IPS-18c (cell line): ENCODE measurements at regions not wholly inside any gene's neighbourhood (a gene's known extent, or its start where the extent isn't known, plus 50 kb on each side); places are given as distances from the start of the nearest gene placed in this dataset.

Experiments used
- H3K4me3 ChIP-seq: 2 replicates; pipeline ENCODE4 v1.7.0; 2013; ENCODE audit warnings: low read depth, mild to moderate bottlenecking, low read length, moderate library complexity; ENCODE audit not compliant: insufficient read depth
- H3K9me3 ChIP-seq: one replicate; pipeline ENCODE4 v1.6.1; 2013; ENCODE audit warnings: mild to moderate bottlenecking, low read length, moderate library complexity; ENCODE audit not compliant: control insufficient read depth, insufficient read depth

GRCh38 chr18:38010971-38011857, 445.6 kb upstream of the CELF4 start:
- no peaks in the 10 kb centered on the region for H3K9me3 ChIP-seq

GRCh38 chr18:38010037-38010436, 444.4 kb upstream of the CELF4 start:
- Histone ChIP-seq H3K9me3 (no peaks in the 10 kb centered on the region), H3K4me3 (no peak overlapping the region)

More at GRCh38 chr18:38010971-38011857, 445.6 kb upstream of the CELF4 start:
- H3K4me3 ChIP-seq = no peak overlapping the region

DNA sequence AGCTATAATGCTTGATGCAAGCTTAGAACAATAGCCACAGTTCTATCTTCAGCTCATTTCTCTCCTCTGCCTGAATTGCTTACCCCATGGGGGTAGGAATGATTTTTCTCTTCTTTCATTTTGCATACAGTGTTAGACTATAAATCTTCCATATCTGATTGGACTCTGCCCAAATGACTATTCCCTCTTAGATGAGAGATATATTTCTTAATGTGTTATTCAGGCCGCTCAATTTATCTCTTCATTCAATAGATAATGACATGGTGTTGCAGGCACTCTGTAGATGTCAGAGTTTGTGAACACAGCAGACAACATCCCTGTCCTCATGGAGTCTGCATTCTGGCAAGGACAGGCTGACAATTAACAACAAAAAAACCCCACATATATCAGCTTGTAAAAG, 443.7 kb upstream of the CELF4 start:
- H3K9me3 ChIP-seq = no peaks in the 10 kb centered on the region
- no peak overlapping the region for H3K4me3 ChIP-seq

DNA sequence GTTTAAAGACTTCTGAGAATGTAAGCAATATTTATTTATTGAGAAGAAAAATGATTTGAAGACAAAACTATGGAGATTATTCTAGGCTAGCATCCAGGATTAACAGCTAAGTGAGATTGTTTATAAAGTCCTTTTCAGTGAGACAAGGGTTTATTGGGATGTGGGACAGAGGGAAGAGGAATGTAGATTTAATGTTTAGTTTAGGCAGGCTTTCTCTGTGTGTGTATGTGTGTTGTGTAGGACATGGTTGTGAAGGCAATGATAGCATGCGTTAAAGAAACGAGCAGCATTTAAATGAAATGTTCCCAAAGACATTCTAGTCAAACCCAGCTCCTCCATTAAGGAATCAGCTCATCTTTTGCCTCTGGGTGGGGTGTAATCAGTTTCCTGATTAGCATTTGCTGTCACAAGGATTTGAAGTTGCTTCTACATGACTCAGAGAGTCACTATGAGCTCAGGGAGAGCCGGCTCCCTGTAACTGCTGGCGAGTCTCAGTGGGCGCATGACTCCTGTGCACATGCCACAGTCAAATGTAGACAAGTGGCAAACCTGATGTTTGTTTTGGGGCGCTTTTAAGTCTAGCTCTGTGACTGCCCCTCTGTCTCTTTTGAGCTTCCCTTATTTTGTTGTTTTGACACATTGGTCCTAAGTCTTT, 442.2 kb upstream of the CELF4 start:
- Histone ChIP-seq H3K4me3 (no peak overlapping the region), H3K9me3 (no peaks in the 10 kb centered on the region)

- Histone ChIP-seq H3K4me3 (no peak overlapping the region), H3K9me3 (no peaks in the 10 kb centered on the region)
These were observed 441.4 kb upstream of the CELF4 start for GRCh38 chr18:38007026-38007425.

DNA sequence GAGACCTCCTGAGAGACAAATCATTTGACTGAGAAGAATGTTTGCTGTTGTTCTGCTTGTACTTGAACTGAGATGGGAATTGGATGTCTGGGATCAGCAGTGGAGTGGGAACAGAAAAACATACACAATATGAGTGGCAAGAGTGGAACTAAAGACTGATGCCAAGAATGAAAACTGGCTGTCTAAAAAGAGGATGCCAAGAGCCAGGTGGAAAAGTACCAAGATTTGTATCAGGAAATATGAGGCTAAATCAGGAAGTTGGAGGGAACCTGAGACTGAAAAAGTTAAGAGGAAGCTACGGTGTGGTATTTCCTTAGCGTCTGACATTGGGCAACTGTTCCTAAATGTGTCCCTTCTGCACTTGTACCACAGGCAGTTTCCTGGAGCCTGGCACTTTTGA, 440.9 kb upstream of the CELF4 start:
- Histone ChIP-seq H3K9me3 (no peaks in the 10 kb centered on the region), H3K4me3 (no peak overlapping the region)

- H3K4me3 ChIP-seq = no peak overlapping the region
- H3K9me3 ChIP-seq = no peaks in the 10 kb centered on the region
These were observed 432.1 kb upstream of the CELF4 start for GRCh38 chr18:37997695-37998094.

DNA sequence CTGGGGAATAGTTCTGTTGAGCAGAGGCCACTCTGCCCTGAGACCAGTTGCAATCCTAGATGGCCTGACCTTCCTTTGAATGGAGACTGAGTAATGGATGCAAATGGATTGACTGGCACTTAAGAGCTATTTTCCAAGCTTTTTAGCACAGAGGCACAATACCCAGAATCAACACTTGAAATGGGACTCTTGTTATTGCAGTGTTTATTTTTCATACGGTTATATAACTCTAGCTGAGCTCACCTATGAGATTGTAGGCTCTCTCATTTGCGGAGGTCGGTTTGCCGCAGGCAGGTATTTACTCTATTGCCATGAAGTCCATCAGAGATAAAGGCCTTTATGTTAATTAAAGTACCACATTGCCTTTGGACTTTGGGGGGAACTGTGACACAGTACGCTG, 422.3 kb upstream of the CELF4 start:
- Histone ChIP-seq H3K4me3 (no peak overlapping the region), H3K9me3 (no peaks in the 10 kb centered on the region)

DNA sequence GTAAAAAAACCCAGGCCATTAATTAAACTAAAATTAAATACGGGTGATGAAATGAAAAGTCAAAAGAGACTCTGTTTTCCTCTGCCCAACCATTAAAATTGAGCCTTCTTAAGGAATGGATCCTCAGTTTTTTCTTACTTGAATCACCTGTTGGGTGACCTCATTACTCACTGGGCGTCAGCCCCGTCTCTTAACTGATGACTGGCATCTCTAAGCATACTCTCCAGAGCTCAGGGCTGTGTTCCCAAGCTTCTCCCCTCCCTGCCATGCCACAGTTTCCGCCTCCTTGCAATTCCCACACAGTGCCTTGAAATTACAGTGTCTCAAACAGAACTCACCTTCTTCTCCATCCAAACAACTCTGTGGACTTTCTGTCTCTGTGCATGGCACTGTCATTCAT, 421.1 kb upstream of the CELF4 start:
- no peak overlapping the region for H3K4me3 ChIP-seq
- H3K9me3 ChIP-seq = no peaks in the 10 kb centered on the region

GRCh38 chr18:37985126-37985525, 419.5 kb upstream of the CELF4 start:
- H3K4me3 ChIP-seq = no peak overlapping the region
- H3K9me3 ChIP-seq = no peaks in the 10 kb centered on the region

- Histone ChIP-seq H3K4me3 (no peak overlapping the region), H3K9me3 (no peaks in the 10 kb centered on the region)
These were observed 415.0 kb upstream of the CELF4 start for GRCh38 chr18:37980556-37980955.

DNA sequence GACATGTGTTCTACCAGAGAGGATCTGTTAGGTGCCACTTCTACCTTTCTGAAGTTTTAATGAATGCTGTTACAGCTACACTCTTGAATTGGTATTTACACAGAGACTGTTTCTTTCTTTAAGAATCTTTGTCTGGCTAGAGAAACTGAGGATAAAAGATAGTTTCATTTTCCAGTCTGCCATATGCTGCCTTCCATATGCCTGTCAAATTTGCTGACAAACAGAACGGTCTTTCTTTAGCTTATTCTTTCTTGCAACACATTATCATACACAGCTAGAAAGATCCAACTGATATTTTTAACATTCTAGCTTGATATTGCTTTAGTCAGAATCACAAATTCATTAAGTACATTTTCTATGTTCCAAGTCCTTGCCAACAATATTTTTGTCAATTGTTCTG, 409.8 kb upstream of the CELF4 start:
- no peak overlapping the region for H3K4me3 ChIP-seq
- H3K9me3 ChIP-seq = peaks cover 2% of the 10 kb centered on the region

DNA sequence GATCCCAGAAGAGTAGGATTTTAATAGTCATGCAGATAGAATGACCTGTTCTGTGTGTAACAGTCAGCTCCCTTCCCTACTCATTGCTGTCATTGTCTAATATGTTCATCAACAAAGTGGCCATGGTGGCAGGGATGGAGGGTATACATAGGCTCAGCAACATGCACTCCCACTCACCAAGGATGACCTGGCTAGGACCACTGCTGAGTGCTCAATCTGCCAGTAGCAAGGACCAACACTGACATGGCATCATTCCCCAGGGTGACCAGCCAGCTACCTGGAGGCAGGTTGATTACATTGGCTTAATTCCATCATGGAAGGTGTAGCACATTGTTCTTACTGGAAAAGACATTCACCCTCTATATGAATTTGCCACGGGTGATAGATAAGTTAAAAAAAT, 401.7 kb upstream of the CELF4 start:
- Histone ChIP-seq H3K4me3 (no peak overlapping the region), H3K9me3 (no peaks in the 10 kb centered on the region)

DNA sequence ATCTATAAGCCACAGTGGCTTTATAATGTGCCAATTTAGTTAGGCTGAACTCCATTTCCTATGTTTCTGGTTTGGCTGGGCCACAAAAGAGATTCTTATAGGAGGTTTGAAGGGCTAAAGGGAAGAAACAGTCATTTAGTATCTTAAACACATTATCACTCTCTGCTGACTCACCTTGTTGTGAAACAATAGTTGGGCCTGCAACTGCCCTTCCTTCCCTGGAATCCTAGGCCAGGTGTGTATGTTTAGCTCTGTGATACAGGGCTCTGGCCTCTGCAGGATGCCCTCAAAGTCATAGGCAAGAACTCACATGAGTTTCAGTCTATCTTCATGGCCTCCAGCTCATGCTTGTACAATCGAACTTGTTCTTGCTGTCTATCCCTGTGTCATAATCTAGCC, 400.0 kb upstream of the CELF4 start:
- no peaks in the 10 kb centered on the region for H3K9me3 ChIP-seq
- no peak overlapping the region for H3K4me3 ChIP-seq

- H3K4me3 ChIP-seq = no peak overlapping the region
- H3K9me3 ChIP-seq = no peaks in the 10 kb centered on the region
These were observed 399.4 kb upstream of the CELF4 start for GRCh38 chr18:37964885-37965571.

DNA sequence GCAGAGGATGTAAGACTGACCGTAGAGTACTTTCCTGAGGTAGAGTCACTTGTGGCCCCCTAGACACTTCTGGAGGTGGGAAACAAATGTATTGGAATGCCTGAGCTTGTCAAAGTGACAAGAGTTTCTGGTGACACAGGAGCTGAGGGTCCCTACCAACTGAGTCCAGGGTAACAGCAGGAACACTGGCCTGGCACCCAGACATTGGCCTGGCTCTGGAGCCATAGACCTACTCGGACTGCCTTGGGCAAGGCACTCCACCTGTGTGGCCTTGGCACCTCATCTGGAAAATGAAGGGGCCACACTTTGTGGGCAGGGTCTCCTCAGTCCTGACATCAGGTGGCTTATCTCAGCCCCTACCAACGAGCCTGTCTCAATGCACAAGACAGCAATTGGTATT, 398.2 kb upstream of the CELF4 start:
- no peaks in the 10 kb centered on the region for H3K9me3 ChIP-seq

DNA sequence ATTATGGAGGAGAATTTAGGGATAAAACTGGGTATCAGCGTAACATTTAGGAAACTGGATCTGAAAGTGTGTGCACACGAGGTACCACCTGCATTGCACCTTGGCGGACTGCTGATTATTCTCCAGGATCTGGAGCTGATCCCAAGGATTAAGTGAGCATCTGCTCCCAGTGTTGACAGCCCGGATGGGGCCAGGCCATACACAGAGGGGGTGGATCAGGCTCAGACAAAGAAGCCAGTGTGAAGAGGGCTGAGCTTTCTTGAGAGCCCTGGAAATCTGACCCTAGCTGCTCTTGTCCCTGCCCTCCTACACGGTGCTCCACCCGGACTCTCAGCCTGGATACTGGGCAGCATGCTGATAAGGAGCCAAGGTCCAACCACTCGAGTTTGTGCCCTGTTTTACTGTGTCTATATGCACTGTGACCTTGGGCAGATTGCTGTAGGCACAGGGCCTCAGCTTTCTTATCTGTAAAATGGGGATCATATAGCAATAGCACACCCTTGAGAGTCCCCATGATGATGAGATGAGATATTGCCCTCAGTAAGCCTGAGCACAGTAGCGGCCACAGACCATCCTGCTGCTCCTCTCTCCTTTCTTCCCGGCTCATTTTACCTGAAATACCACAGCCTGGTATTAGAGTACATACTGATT, 396.8 kb upstream of the CELF4 start:
- no peaks in the 10 kb centered on the region for H3K9me3 ChIP-seq

More for the DNA sequence above, 398.2 kb upstream of the CELF4 start:
- no peak overlapping the region for H3K4me3 ChIP-seq

More for the DNA sequence above, 396.8 kb upstream of the CELF4 start:
- no peak overlapping the region for H3K4me3 ChIP-seq
